ENCODE measurements at regions not wholly inside any gene's neighbourhood (a gene's known extent, or its start where the extent isn't known, plus 50 kb on each side); places are given as distances from the start of the nearest gene placed in this dataset.

DNA sequence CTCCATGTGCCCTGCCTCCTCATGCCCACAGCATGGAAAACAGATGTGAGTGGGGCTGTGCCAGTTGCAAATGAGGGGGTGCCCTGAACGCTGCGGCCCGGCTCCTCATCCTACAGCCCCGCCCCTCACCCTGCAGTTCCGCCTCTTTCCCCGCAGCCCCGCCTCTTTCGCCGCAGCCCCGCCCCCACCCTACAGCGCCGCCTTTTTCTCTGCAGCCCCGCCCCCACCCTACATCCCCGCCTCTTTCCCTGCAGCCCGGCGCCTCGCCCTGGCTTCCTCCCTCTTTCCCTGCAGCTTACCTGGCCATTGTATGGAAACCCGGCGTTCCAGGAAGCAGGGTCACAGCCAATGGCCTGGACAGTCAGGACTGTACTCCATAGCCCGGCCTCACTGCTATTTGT lies 284.9 kb downstream of the TLE3 start:
- no peak for DNase-seq (ENCODE audit: low read depth, low spot score)

DNA sequence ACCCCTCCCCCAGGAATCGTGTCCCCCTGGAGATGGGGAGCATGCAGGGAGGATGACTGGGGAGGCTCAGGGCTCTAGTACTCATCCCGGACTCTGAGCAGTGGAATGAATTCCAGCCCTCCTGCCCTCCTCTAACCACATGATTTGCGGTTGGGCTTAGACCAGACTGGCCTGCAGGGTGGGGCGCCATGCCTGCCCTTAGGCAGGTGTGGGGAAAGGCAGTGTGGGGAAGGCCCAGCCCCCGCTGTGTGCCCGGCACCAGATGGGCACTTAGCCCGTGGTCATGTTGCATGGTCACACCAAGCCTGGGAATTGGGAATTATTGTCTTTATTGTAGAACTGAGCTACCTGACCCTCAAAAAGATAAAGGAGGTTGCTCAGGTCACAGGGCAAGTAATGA lies 283.8 kb downstream of the TLE3 start:
- no peak for DNase-seq (ENCODE audit: low read depth, low spot score)

DNA sequence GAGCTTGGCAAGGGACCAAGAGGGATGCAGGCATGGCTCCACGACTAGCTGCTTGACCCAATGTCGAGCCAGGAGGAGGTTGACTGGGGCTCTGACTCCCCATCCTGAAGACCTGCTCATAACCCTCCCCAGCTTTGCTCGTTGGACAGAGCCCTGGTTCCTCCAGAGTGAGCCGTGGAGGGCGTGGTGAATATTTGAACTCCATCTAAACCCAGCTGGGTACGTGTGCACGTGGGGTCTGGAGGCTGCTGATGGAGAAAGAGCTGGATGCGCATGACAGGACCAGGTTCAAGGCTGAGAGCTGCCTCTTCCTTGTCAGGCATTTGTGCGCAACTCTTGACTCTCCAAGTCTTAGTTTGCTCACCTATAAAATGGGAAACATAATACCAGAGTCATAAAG lies 282.8 kb downstream of the TLE3 start:
- DNase-seq (ENCODE audit: low read depth, low spot score) = no peak

DNA sequence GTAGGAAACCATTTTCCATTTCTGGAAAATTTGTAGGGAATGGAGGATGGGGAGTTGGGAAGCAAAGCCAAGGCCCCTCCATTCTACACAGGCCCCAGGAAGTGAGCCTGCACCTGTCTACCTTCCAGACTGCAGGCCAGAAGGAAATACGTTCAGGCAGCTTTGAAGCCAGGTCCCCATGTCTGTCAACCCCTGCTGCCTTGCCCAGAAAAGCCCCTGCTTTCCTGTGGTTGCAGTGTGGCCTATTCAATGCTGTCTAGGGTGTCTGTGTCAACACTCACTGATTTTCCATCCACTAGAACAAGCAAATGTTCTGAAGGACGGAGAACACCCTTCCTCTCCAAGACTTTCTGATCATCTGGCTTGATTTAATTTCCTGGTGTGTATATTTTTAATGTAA lies 281.9 kb downstream of the TLE3 start:
- no peak for DNase-seq (ENCODE audit: low read depth, low spot score)

DNA sequence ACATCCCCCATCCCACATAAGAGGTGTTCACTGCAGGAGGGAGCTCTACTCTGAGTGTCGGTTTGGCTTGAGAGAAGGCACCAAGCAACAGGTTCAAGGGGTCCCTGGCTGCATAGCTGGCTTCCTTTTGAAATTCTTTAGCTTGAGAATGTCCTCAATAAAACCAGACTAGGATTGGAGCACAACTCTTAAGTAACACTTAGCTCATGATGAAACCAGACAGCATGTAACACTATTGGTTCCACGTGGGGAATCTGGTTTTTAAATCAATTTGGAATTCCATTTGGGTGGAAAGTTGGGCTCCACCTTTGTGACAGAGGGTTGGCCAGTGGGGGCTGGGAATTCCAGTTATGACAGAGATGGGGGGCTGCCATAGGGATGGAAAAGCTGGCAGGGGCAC lies 281.2 kb downstream of the TLE3 start:
- no peak for DNase-seq (ENCODE audit: low read depth, low spot score)

DNA sequence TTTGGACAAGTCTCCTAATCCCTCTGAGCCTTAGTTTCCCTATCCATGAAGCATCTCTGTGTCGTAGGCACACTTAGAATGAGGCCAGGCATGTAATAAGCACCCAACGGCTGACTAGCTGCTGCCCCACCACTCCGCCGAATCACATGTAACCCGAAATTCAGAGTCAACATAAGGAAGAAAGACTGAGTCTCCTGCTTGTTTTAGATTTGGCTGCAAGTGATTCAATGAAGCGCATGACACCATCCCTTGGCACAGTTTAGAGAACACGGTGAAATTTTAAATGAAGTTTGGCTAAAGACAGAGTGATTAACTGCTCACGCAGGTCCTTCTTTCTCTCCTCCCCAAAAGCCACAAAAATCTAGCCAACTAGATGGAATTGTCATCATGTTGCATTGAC lies 279.2 kb downstream of the TLE3 start:
- DNase-seq (ENCODE audit: low read depth, low spot score) = no peak

DNA sequence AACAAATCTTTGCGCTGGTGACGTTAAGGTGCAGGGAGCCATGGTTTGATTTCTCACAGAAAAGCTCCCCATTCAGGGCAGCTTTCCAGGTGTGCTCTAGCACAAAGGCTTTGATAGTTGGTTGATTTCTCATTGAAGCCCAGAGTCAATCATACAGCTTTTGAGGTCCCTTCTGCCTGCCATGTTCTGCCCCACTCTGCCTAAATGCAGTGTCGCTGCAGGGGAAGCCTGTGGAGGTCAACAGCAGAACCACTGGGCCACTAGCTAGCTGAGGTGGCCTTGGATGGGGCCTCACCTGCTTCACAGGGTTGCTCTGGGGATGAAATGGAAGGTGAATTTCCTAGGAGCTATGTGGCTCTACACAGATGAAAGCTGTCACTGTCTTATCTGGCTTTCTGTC lies 278.3 kb downstream of the TLE3 start:
- no peak for DNase-seq (ENCODE audit: low read depth, low spot score)

DNA sequence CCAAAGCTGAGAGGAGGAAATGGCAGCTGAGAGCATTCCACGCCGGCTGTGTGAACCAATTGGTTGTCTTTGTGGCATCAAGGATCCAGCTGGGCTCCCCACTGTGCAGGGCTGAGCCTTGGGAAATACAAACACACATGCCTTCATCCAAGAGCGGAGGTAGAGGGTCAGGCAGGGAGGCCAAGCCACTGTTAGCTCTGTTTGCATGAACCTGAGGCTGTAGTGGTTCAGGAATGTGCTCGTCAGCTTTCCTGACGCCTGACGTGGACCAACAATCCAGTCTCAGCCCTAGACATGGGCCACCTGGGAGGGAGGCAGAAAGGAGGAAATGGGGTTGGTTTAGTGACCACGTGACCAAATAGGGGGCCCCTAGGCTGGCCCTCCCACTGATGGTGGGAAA lies 276.9 kb downstream of the TLE3 start:
- no peak for DNase-seq (ENCODE audit: low read depth, low spot score)

DNA sequence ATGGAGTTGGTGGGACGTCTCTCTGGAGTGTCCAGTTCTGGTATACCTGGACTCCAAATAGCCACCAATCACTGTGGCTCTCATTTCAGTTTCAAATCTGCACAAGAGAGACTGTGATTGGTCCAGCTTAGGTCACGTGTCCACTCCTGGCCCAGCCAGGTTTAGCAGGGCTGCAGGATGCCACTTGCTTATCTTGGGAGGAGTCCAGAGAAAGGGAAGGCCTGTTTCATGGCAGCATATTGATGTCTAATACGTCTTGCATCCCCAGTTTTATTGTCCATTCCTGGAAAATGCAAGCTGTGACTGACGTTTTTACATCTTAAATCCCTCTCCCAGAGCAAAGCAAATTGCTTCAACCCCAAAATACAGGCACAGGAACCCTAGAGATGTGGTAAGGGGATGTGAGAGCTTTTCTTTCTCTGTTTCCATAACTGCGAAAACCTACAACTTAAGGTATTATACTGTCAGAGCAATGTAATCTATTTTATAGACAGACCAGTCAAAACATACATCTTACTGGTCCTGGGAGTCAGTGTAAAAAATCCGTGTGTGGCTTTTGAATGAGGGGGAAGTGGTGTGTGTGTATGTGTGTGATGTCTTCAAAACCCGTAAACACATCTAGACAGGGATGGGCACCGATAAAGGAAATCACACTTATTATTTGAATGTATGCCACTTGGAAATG lies 274.4 kb downstream of the TLE3 start:
- DNase-seq (ENCODE audit: low read depth, low spot score) = no peak

DNA sequence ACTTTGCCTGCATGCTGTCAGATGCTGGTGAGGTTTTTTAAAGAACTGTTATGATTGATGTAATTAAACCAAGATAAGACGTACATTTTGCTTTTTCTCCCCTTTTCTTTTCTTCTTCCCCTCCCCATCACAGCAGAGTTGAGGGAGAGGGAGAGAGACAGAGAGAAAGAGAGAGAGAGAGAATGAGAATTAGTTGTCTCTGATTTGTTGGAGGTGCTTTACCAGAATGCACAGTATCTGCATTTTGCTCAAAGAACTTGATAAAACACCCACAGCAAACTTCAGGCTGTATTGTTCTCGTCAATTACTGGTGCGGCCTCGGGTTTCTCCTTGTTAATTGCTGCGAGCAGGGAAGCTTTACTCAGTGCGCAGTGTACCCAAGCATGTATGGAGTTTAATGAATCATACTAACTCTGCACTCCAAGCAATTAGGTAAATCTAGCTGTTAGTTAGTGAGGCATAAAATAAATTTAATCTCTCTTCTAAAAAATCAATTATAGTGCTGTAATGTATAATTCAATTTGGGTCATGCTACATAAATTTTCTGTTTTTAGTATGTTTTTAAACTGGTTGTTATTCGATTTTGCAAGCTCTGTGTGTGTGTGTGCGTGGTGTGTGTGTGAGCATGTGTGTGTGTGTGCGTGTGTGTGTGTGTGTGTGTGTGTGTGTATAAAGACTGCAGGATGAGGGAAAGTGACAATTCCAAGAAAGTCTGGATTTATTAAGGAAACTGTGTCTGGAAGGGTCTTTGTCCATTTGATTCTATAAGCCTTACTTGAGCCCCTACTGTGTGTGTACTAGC lies 273.4 kb downstream of the TLE3 start:
- DNase-seq (ENCODE audit: low read depth, low spot score) = no peak

DNA sequence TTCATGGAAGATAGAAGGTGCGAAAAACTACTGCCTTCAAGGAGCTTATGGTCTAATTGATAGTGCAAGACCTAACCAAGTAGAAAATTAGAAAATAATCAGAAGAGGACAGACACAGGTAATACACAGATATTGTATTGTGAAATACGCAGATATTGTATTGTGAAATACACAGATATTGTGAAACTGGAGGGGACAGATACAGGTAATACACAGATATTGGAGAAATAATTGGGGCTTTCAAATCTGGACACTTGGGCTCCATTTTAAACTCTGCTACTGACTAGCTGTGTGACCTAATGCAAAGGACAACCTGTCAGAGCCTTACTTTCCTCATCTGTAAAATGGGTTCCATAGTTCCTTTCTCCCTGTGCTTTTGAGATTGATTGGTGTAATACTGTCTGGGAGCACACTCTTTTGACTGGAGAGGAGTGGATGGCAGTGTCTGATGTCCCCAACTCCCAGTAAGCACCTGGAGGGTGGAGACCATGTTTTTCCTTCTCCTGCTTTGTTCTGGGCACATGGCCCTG lies 272.8 kb downstream of the TLE3 start:
- no peak for DNase-seq (ENCODE audit: low read depth, low spot score)

DNA sequence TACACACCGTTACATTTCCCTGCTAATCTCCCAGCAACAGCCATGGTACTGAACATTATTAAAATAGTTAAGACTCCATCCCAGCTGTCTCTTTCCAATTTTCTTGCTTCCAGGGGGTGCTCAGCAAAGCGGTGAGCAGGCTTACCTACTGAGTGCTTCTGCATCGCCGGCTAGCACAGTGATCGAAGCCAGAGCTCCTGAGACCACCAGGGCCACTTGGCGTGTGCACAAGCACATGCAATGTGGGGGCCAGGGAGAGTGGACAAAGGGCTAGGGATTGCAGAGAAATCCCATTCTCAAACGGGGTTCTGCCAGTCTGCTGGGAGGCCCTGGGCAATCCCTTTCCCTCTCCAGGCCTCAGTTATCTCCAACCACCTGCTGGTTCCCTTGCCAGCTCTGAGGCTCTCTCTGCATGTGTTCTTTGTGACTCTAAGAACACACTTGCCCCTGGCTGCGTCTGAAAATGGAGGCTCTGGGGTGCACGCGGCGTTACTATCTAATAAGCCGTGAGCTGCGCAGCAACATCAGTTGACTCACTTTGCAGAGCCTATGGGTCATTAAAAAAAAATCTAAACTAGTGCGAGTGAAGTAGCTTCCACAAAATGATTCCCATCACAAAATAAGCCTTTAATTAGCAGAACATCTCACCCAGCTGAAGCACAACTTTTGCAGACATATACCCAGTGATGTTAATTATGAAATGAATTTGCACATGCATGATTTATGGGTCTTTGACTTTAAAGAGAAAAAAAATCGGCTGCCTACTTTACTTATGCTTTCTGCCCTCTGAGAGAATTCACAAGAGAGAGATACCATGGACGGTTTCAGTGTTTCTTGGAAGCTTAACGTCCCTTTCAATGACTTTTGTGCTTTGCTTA lies 271.5 kb downstream of the TLE3 start:
- DNase-seq (ENCODE audit: low read depth, low spot score) = no peak

DNA sequence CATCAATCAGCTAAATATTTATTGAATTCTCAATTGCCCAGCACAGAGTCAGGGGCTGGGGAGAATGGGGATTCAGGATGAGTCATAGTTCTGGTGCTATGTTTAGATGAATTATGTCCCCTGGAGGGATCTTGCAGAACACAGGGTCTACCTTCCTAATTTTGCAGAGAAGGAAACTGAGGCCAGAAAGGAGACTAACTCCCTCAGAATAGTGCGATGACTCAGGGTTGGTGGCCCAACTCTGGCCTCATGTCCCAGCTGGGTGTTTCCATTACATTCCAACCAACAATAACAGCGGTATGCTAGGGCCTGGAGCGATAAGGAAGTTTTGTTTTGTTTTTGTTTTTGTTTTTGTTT lies 270.9 kb downstream of the TLE3 start:
- DNase-seq (ENCODE audit: low read depth, low spot score) = no peak

DNA sequence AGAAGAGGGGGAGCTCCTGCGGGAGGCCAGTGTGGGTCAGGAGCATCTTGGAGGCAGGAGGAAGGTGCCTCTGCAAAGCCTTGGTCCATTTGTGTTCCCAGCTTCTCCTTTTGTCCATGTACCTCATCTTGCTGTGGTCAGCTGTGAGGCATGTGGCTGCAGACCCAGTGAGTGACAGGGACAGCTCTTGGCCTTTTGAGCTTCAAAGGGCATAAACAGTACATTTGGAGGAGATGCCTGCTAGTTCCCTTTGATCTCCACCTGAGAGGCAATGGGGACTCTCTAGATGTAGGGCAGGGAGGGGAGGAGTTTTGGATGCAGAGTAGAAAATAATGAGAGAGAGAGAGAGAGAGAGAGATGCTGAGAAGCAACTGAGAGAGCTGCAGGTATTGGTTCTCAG lies 270.0 kb downstream of the TLE3 start:
- no peak for DNase-seq (ENCODE audit: low read depth, low spot score)

DNA sequence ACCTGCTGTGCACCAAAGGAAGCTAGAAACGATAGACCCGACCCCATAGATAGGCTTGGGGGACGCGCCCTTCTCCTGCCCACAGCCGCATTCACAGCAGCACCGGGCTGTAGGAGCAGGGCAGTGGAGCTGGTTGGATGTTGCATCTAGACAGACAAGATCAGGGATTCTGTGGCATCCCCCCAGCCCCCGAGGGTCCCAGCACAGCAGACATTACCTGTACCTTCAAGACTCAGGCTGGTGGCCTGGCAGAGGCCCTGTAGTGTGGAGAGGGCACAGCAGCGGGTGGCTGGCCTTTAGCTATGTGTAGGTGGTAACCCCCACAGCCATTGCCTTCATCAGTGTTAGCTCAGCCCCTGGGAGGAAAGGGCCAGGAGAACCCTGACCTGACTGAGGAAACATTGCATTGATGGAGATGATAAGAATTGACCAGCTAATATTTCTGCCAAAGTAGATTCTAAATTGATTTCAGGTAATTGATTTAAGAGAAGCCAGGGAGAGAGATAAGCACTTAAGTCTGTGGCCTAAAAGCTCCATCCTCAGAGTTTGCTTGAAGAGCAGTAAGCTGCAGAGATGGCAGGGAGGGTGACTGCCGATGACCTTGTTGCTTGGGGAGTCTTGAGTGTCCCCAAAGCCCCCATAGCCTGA lies 269.4 kb downstream of the TLE3 start:
- DNase-seq (ENCODE audit: low read depth, low spot score) = no peak

DNA sequence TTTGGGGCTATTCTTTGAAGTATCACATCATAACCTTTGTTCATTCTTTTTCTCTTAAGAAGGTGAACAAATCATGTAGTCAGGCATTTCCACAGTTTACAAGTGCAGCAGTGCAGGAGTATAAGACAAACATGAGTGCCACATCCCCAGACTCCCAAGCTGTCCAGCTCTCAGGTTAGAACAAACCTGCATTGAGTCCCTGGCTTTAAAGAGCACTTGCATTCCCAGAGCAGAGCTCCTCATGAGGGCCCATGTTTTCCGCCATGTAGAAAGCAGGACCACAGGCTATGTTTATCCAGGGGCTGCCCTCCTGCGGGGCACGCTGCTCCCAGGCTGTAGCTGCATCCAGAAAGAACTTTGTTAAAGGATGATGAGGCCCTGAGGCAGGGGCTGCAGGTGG lies 267.7 kb downstream of the TLE3 start:
- no peak for DNase-seq (ENCODE audit: low read depth, low spot score)

DNA sequence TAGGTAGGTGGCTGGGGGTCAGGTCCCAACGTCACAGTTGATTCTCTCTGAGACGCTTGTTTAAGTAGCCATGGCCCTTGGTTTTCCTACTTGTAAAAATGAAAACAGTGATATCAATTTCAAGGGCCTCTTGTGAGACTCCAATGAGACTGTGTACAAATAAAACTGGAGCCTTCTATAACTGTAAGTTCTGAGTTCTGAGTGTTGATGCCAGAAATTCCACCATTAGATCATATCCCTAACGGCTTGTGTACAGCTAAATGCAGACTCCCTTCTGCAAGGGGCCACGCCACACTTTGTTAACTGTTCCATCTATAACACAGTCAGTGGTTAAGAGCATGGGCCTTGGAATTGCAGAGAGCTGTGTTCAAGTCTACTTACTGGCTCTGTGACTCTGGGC lies 267.3 kb downstream of the TLE3 start:
- DNase-seq (ENCODE audit: low read depth, low spot score) = no peak

DNA sequence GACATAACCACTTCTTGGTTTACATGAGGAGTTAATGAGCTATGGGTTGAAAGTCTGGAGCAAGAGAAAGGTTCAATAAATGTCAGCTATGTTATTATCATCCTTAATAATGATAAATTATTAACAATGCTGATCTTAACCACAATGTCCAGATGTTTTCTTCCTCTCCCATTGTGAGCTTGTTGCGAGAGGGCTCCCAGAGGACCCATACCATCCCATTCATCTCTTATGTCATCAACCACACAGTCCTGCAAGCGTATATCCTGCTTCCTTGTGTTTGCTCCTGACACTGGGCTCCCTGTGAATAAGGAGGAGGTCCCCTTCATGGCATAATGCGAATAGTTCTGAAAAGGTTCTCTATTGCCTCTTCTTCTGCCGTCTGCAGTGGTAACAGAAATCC lies 266.8 kb downstream of the TLE3 start:
- DNase-seq (ENCODE audit: low read depth, low spot score) = no peak

DNA sequence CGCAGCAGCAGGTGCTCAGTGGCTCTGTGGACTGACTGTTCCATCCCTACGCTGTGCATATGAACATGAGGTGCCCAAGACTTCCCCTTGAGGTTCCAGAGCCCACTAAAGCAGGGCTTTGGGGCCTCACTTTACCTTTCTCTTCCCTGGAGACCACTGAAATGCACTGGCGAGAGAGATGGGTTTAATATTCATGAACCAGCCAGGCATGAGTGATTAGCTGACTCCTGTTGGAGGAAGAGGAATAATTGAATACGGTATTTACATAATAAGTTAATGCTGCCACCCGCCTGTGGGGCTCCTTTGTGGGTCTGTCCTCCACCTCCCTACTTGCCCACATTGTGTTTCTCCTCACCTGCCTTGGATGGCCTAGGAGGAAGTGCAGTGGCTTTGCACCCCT lies 263.4 kb downstream of the TLE3 start:
- DNase-seq (ENCODE audit: low read depth, low spot score) = no peak

DNA sequence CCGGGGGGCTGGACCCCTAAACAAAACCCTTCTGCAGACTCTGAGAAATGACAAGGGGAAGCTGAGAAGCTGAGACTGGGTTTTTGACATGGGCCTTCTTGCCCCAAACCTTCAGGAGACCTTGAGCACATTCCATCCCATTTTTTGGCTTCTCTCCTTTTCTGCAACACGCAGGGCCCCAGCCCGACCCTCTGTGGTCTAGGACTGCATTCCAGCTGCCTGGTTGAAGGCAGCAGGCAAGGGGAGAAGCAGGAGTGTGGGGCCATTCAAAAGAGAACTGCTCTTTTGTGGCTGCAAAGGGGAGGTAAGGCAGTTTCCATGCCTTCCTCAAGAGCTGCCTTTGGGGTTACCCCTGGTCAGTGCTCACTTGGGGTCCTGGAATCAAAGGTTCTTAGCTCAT lies 263.0 kb downstream of the TLE3 start:
- no peak for DNase-seq (ENCODE audit: low read depth, low spot score)

DNA sequence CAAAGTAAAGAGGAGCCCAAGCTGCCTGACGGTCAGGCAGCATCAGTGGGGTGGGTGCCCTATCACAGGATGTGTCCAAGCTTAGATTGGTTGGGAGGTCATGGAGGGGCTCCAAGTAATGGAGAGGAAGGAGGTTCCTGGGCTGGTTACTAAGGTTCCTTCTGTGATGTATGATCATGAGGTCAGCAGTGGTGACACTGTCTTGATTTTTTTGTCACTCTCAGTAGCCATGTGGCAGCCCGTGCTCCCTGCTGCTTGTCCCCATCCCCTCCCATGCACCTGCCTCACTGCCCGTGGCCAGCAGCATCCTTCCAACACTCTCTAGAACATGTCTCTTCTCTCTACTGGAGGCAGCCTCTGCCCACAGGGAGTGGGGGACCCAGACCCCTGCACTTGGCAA lies 261.7 kb downstream of the TLE3 start:
- no peak for DNase-seq (ENCODE audit: low read depth, low spot score)

Measured in activated naive CD8-positive, alpha-beta T cell treated with anti-CD3 and anti-CD28 coated beads, Interleukin-2, amount 50 U/mL, for 16 hours (primary cell).